ENCODE measurements at regions not wholly inside any gene's neighbourhood (a gene's known extent, or its start where the extent isn't known, plus 50 kb on each side); places are given as distances from the start of the nearest gene placed in this dataset.

DNA sequence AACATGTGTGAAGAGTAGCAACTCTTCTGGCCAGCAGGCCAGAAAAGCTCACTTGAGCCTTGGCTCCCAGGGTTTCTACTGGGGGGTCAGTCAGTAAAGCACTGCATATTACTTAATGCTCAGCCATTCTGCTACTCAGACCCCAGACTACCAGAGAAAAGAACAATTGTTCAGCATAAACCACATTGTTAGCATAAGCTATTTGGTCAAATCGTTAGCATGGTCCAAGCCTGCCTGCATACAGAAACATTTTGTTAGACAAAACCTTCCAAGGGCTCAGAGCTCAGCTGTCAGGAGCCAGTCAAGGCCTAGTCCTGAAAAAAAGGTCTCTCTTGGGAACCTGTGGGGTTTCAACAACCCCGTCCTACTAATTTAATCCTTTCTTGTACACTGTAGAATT, 449.3 kb downstream of the PRR16 start:
- no peak for TF ChIP-seq POLR2A (IDR thresholded peaks at IDR 0.05)
- TF ChIP-seq, protein P1, sequence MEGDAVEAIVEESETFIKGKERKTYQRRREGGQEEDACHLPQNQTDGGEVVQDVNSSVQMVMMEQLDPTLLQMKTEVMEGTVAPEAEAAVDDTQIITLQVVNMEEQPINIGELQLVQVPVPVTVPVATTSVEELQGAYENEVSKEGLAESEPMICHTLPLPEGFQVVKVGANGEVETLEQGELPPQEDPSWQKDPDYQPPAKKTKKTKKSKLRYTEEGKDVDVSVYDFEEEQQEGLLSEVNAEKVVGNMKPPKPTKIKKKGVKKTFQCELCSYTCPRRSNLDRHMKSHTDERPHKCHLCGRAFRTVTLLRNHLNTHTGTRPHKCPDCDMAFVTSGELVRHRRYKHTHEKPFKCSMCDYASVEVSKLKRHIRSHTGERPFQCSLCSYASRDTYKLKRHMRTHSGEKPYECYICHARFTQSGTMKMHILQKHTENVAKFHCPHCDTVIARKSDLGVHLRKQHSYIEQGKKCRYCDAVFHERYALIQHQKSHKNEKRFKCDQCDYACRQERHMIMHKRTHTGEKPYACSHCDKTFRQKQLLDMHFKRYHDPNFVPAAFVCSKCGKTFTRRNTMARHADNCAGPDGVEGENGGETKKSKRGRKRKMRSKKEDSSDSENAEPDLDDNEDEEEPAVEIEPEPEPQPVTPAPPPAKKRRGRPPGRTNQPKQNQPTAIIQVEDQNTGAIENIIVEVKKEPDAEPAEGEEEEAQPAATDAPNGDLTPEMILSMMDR (IDR thresholded peaks at IDR 0.05): no peak
